Stimulated activated CD4-positive, alpha-beta T cell treated with anti-CD3 and anti-CD28 coated beads, Interleukin-1b, Interleukin-23, amount 100 ng/mL, for 24 hours (primary cell): ENCODE measurements at regions not wholly inside any gene's neighbourhood (a gene's known extent, or its start where the extent isn't known, plus 50 kb on each side); places are given as distances from the start of the nearest gene placed in this dataset.

Experiments used
- DNase-seq, 4 experiments: peaks; one replicate each; pipeline ENCODE4 v3.0.0-alpha.2; 2020; ENCODE audit warnings: low read depth in 4 of 4, low spot score in 1 of 4

DNA sequence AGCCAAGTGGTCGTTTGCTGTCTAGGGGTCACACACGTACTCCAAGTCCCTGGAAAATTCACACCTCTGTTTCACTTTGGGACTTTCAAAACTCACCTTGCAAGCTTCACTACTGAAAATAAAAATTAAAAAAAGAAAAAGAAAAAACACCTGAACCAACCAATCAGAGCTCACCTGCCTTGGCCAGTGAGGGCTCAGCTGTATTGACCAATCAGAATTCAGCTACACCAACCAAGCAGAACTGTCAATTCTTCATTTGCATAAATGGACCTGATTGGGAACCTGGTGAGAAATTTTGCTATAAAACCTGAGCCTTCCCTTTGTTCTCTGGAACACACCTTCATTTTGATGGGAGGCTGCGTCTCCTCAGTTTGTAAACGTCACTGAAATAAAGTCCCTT, 176.4 kb downstream of the TTC32 start:
- no peak for DNase-seq

DNA sequence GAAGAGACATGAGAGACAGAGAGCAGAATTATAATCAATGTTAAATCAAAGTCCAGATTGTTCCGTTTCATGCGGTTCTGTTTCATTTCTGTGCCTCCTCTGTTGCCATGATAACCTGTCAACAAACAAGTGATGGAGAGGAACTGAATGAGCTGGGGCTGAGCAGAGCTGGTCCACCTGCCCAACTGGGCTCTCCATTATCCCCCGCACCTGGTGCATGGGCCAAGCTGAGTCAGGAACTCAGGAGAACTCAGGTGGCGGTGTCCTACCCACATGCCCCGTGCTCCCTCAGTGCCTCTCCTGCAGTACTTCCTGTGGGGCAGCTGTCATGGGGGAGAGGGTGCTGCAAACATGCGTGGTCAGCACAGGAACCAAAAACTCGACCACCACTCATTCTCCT, 178.8 kb downstream of the TTC32 start:
- no peak for DNase-seq

DNA sequence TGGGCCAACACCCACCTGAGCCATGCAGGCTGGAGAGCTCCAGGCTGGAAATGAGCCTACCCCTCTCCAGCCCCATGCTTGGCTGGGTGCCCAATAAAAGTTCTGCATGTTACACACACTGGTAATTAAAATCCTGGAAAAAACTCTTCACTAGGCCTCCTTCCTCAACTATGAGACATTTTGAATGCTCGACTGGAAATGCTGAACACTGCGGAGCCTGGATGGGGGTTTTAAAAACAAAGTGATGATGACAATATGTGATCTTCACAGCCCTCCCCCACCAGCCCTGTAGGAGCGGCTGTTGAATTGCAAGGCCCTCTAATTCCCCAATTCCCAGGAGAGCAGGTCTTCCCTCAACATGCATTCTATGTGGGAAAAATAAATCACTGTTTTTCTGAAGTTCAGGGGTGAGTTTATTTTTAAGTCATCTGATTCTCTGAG, 179.2 kb downstream of the TTC32 start:
- no peak for DNase-seq

DNA sequence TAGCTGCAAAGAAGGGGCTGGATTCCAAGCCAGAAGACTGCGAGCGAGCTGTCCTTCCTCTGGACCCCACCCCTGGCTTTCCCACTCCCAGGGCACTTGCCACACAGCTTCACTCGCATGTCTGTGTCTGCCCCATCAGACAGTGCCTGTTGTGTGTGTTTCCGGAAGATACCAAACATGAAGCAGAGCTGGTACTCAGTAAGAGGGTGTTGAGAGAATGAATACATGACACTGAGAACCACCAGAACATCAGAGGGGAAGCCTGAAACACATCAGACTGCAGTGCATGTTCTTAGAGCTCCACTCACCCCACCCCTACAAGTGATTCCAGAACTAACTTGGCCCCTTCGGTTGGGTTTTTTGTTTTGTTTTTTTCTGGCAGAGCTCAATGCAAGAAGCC, 181.5 kb downstream of the TTC32 start:
- no peak for DNase-seq

DNA sequence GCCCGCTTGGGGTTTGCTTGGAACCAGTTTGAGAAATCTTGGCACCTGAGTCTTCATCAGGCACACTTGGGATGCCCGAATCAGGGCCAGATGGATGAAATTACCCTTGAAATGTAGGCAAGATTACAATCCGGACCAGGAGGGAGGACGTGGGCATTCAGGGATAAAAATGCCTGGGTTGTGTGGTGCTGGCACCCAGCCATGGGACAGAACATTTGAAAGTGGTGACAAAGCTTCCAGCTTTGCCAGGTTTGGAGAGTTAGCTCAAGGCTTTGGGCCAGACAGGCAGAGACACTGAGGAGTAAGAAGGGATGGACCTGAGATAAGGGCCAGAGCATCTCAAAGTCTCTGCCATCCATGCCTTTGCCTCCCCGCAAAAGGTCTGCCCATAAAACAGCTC, 182.2 kb downstream of the TTC32 start:
- DNase-seq = no peak

DNA sequence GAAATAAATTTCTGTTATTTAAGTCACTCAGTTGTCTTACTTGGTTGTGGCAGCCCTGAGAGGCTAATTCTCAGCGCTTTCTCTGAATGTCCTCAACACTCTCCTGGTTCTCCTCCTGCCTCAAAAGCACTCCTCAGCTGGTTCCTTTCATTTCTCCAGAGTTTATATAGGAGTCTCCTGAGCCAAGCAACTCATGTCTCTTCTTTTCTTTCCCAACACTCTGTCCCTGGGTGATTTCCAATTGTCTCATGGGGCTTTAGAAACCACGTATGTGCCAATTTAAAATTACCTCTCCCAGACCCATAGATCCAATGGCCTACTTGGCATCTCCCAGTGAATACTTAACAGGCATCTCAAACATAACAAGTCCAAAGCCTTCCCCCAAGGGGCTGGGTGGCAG, 184.3 kb downstream of the TTC32 start:
- no peak for DNase-seq

DNA sequence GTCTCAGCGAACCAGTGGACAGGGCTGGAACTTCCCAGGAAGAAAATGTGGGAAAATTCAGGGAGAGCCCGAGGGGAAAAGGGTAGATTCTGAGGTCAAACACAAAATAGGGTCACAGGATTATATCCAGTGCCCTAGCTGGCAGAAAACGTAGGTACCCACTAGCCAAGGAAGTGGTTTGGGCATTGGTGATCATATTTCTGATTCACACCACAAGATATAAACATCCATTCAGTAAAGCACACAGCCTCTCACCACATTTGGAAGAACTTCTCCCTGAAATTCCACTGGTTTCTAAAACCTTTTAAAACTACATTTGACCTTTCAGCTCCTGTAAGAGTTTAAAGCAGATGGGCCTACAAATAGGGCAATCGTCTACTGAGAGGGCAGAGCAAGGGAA, 186.9 kb downstream of the TTC32 start:
- no peak for DNase-seq

DNA sequence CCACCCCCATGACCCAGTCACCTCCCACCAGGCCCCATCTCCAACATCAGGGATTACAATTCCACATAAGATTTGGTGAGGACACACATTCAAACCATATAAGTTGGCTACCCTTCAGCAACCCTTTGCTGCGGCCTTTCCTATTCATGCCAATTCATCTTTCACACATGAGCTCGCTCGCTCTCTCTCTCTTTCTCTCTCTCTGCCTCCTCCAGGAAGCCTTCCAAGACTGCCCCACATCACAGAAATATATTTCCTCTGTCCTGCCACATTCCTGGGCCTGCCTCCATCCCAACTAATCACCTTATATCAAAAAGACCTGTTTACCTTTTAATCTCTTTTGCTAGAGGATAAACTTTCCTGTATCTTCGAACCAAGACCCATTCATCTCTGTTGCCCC, 188.9 kb downstream of the TTC32 start:
- DNase-seq = no peak

DNA sequence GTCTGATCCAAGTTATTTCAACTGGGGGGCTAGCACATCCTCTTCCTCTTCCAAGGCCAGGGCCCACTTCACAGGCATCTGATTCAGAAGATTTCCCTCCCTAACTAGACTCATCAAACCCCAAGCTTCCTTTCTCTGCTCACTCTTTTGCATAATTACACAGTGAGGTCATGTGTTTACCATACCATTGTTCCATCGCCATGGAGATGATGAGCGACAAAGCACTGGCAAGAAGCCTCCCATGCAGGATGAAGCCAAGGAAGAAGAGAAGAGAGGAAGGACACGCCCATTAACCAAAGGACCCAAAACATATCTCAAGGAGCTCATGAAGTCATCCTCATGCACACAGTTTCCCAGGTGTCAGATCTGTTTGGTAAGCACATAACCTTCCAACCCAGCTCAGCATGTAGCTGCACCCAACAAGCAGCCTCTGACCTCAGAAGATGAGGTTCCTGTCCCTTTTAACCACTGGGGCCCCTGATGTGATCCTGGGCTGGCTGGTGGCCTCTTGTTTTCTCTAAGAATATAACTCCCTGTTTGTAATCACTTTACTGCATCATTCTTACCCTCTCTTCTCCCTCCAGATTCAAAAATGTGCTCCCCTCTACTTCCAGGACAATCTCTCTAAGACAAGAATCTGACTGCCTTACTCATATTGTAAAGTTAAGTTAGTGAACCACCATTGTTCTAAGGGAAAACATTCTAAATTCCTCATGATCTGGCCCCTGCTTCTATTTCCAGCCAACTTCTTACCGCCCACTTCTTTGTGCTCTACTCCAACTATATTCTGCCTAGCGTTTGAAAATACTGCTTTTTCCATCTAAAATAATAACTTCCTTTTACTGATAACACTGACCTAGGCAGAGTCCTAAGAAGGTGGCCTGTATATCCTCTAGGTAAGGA, 190.1 kb downstream of the TTC32 start:
- DNase-seq = no peak

DNA sequence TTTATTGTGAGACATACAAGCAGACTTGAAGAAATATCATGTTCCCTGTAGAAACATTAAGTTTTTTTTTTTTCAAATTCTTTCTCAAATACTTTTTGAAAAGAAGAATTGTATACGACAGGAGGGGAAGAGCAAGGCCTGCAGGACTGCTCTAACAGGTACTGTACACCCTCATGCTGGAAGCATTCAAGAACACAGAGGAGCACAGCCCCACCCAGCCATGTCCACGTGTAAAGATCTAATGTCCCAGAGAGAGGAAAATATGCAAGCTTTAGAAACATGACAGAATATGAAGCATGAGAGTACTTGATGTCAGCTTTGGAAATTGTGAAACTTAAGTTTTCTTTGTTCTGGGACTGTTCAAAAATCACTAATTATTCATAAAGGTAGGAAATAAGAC, 191.6 kb downstream of the TTC32 start:
- DNase-seq = no peak

DNA sequence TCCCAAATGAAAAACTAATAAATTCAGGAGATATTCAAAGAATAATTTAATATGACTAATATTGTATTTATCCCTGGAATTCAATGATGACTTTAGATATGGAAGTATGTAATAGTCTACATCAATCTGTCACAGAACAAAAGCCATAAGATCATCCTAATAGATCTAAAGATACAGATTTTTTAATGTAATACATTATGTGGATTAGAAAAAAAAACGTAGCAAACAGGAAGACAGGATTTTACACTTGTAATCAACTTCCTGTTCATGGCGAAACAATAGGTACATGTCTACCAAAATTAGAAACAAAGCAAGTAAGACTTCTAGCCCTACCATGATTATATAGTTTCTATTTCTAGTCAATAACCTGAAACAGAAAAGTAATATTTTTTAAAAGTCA, 192.2 kb downstream of the TTC32 start:
- no peak for DNase-seq

DNA sequence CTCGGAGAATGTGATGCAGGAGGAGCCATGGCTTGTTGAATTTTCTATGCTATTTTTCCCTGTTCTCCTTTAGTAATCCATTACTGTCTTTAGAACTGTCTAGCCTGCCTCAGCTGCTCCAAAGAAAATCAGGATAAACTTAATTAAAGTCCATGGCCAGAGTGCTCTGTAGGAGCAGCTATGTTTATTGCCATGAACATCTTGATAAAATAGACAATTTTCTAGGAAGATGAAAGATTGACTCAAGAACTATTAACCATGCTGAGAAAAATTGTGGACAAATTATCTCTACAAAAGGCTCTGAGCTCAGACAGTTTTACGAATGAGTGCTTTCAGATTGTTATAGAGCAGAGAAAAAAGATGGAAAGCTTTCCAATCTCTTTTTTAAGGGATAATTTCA, 193.0 kb downstream of the TTC32 start:
- no peak for DNase-seq

DNA sequence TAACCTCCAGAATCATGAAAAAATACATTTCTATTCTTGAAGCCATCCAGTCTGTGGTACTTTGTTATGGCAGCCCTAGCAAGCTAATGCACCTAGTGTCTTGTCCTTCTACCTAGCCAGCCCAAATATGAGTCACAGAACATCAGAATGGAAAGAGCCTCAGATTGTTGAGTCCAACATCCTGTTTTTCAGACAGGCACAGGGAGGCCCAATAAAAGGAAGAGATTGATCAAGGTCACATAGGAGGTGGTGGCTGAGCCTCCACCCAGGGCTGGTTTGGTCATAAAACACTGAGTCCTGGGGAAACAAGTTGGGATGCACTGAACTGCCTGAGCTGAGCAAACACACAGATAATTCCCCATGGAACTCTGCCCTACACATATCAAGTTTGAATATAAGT, 195.5 kb downstream of the TTC32 start:
- DNase-seq = no peak

DNA sequence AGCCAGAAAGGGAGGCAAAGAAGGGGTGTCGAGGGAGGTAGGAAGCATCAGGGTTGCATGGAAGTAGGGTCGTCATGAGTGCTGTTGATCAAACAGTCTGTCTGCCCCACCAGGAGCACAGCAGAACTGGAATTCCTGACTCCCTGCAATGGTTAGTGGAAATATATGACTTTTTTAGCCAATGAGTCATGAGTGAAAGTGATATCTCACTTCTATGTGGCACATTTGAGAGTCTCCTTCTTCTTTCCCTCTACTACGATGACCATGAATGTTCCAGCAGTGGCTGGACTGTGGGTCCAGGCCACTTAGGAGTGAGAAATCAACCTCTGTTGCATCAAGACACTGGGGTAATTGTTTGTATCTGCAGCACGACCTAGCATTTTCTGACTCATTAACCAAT, 199.5 kb downstream of the TTC32 start:
- no peak for DNase-seq

DNA sequence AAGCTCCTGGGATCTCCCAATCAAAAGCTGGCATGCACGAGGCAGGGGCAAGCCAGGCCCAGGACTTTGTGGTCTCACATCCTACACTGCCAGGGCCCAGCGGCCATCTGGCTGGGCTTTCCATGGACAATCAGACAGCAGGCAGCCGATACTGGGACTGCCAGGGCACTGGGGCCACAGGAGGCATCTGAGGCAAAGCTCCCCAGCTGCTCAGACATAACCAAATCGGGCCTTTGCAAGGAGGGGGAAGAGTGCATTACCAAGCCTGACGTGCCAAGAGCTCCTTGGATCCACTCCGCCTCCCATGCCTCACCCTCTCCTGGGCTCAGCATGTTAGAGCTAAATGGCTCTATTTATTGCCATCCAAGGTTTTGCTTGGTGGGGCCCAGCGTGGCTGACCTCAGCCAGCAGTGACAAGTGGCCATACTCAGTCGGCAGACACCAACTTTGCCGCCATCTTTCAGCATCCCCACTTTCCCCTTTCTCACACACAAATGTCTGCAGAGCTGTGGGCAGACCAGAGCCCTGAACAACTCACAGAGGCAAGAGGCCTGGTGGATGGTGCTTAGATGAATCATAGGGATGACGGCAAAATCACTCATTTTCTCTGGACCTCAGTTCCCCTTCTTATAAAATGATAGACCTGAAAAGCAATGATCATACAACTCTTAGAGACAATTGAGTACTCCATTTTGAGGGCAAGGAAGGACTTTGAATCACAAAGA, 200.8 kb downstream of the TTC32 start:
- no peak for DNase-seq

DNA sequence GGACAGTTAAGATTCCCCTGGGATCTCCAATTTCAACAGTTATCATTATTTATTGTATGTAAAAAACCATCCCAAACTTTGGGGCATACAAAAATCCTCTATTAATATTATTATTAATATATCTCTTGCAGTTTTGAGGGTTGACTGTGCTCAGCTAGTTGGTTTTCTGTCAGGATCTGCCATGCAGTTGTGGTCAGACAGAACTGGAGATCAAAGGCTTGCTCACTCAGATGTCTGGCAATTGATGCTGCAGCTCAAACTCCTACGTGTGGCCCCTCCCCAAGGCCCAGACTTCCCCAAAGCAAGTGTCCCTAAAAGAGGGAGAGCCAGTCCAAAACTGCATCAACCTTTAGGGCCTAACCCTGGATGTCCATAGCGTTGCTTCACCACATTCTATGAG, 204.7 kb downstream of the TTC32 start:
- no peak for DNase-seq

DNA sequence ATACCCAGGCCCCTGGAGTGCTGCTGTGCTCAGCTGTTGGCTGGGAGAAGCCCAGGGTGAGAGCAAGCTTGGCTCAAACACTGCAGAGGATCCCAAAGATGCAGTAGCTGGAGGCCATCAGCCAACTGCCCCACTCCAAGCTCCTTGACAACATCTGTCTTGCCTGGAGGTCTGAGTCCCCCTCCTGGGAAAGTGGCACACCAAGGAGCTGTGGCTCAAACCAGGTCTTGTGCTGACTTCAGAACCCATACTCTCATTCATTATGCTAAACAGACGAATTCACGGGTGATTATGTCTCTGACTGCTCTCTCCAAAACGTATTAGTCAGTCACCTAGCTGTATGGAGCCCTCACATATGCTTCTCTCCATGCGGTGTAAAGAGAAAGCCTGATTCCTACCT, 206.1 kb downstream of the TTC32 start:
- DNase-seq = no peak

DNA sequence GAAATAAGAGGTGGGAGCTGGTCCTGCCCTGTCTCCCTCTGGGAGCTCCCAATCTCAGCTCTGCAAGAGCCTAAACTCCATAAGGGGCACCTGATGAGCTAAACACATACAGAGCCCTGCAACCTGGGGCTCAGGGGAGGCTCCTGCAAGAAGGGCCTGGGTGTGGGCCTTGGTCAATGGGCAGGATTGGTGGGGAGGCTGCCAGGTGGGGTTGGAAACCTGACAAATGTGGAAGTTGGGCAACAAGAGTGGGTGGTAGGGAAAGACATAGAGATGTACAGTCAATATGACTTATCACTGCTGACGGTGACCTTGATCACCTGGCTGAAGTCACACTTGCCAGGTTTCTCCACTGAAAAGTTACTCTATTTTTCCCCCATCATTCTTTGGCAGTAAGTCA, 209.9 kb downstream of the TTC32 start:
- no peak for DNase-seq

DNA sequence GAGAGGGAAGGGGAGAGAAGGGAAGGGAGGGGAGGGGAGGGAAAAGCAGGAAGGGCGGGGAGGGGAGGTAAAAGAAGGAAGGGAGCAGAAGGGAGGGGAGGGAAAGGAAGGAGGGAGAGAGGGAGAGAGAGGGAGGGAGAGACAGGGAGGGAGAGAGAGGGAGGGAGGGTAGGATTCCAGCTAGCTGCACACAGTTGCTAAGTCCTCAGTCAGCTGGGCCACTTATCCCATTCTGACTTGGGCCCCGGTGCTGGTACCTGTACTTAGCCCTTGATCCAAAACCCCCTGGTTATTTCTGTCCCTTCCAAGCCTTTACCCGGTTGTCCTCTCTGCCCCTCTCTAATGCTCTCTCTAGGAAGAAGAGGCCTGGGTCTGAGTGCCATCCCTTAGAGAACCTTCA, 211.4 kb downstream of the TTC32 start:
- no peak for DNase-seq

DNA sequence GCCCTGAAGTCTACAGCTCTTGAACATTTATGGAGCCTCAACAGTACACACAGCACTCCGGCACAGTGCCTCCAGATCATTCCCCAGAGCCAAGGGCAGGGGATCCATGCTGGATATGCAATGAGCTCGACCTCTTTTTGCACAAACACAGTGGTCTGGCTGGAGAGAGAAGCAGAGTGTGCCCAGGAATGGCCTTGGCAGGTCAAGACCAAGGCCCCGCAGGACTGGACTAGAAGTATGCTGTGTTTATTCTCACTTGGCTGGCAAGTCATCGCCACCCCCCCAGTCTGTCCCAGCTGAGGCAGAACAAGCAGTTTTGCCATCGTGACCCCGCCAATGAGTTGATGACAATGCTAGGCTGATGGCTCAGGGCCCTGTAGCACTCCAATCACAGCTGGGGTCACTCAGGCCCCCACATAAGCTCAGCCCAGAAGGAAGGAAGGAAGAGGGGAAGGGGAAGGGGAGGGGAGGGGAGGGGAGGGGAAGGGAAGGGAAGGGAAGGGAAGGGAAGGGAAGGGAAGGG, 212.1 kb downstream of the TTC32 start:
- no peak for DNase-seq

DNA sequence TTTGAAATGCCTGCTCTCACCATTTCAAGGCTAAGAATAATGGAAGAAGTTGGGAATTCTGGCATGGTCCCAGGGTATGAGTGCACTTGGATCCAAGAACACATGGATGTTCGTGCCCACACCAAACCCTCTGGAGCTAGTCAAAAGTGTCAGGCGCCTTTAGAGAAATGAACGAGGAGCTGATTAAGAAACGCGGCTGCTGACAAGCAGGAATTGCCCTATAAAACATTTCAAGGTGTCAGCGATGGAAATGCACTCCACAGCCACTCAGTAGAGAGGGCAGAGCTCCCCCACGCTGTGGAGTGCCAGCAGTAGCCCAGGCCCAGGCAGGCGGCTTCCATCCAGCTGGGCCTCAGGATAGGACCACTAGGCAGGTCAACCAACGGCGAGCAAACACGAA, 213.7 kb downstream of the TTC32 start:
- DNase-seq = no peak

DNA sequence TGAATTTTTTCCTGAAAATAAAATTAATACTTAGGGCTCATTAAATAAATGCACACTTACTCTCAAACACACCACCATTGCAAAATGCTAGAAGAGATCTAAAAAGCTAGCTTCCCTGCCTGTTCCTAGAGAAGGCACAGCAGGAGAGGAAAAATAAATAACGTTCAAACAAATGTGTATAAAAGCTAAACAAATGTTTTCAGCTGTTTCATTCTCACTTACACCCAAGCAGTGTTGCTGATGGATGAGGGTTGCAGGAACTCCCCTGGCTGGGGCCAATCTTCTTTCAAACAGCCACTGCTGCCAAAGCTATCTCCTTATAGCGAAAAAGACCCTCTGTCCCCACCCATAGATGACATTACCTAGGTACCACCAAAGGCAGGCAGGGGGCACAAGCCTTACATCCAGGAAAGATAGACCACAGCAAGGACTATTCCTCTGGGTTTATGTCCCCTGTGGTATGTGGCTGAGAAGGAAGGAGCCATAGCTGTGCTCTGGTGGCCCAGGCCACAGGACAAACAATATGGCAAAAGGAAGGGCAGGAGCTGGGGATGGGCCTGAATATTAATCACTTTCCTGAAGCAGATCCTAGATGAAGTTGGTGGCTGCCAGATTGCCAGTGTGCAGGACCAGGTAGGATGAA, 214.6 kb downstream of the TTC32 start:
- DNase-seq = no peak
